Panc1 (cell line): ENCODE measurements at regions not wholly inside any gene's neighbourhood (a gene's known extent, or its start where the extent isn't known, plus 50 kb on each side); places are given as distances from the start of the nearest gene placed in this dataset.

Source experiments
- CTCF ChIP-seq: fragments of 450-650 bp; IDR thresholded peaks from 2 replicates; pipeline ENCODE4 v1.5.1; 2017; ENCODE audit warnings: mild to moderate bottlenecking
- POLR2AphosphoS5 ChIP-seq: IDR thresholded peaks from 2 replicates; pipeline ENCODE4 v1.6.1; 2012; ENCODE audit warnings: mild to moderate bottlenecking, low read depth, low read length, moderate library complexity
- SIN3A ChIP-seq: IDR thresholded peaks from 2 replicates; pipeline ENCODE4 v1.6.1; 2012; ENCODE audit warnings: low read depth, mild to moderate bottlenecking, low read length, moderate library complexity, borderline replicate concordance; ENCODE audit not compliant: insufficient read depth
- TCF7L2 ChIP-seq: IDR thresholded peaks from 2 replicates; pipeline ENCODE4 v1.6.1; 2011; ENCODE audit warnings: mild to moderate bottlenecking, low read depth, low read length, inconsistent platforms
- TF ChIP-seq, protein P1 (sequence below), 2 experiments: IDR thresholded peaks; 2 replicates each; pipeline ENCODE4 v1.6.1; 2011 to 2012; ENCODE audit warnings: low read depth in 2 of 2, control low read depth in 1 of 2, low read length in 1 of 2, mild to moderate bottlenecking in 1 of 2, moderate library complexity in 1 of 2; ENCODE audit not compliant: insufficient read depth in 1 of 2

GRCh38 chr10:2972810-2973209 is 94.5 kb upstream of the PFKP start:
- TF ChIP-seq TCF7L2, result no peak
- TF ChIP-seq POLR2AphosphoS5, result no peak
- no peak for TF ChIP-seq CTCF
- TF ChIP-seq SIN3A, result no peak
- TF ChIP-seq, protein P1, sequence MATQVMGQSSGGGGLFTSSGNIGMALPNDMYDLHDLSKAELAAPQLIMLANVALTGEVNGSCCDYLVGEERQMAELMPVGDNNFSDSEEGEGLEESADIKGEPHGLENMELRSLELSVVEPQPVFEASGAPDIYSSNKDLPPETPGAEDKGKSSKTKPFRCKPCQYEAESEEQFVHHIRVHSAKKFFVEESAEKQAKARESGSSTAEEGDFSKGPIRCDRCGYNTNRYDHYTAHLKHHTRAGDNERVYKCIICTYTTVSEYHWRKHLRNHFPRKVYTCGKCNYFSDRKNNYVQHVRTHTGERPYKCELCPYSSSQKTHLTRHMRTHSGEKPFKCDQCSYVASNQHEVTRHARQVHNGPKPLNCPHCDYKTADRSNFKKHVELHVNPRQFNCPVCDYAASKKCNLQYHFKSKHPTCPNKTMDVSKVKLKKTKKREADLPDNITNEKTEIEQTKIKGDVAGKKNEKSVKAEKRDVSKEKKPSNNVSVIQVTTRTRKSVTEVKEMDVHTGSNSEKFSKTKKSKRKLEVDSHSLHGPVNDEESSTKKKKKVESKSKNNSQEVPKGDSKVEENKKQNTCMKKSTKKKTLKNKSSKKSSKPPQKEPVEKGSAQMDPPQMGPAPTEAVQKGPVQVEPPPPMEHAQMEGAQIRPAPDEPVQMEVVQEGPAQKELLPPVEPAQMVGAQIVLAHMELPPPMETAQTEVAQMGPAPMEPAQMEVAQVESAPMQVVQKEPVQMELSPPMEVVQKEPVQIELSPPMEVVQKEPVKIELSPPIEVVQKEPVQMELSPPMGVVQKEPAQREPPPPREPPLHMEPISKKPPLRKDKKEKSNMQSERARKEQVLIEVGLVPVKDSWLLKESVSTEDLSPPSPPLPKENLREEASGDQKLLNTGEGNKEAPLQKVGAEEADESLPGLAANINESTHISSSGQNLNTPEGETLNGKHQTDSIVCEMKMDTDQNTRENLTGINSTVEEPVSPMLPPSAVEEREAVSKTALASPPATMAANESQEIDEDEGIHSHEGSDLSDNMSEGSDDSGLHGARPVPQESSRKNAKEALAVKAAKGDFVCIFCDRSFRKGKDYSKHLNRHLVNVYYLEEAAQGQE (IDR thresholded peaks at IDR 0.05; ENCODE audit: insufficient read depth in 1 of 2, low read depth in 2 of 2, low read length in 1 of 2), result no peak
